Memory B cell (primary cell): ENCODE measurements at regions not wholly inside any gene's neighbourhood (a gene's known extent, or its start where the extent isn't known, plus 50 kb on each side); places are given as distances from the start of the nearest gene placed in this dataset.

Experiments used
- ATAC-seq: fragments of 150-1000 bp; cut with Tn5 transposase; 2 replicates; pipeline ENCODE4 v1.10.0; 2021; ENCODE audit warnings: low read depth, mild to moderate bottlenecking, moderate library complexity
- DNase-seq, 2 donors: peaks; one replicate each; pipeline ENCODE4 v3.0.0; 2022; ENCODE audit warnings: low spot score in 2 of 2
- H3K27ac Mint-ChIP-seq: one replicate; pipeline ENCODE4 v1.8.0; 2022; ENCODE audit warnings: mild to moderate bottlenecking, moderate library complexity, mixed read lengths
- H3K27me3 Mint-ChIP-seq: one replicate; pipeline ENCODE4 v1.8.0; 2022; ENCODE audit warnings: mixed read lengths
- H3K36me3 Mint-ChIP-seq: one replicate; pipeline ENCODE4 v1.8.0; 2022; ENCODE audit warnings: mild to moderate bottlenecking, mixed read lengths
- H3K4me1 Mint-ChIP-seq: one replicate; pipeline ENCODE4 v1.8.0; 2022; ENCODE audit warnings: mixed read lengths
- H3K4me3 Mint-ChIP-seq: one replicate; pipeline ENCODE4 v1.8.0; 2022; ENCODE audit warnings: mild to moderate bottlenecking, moderate library complexity, mixed read lengths
- H3K9me3 Mint-ChIP-seq: one replicate; pipeline ENCODE4 v1.8.0; 2022; ENCODE audit warnings: mixed read lengths

- Mint-ChIP-seq H3K36me3 (no peaks in the 10 kb centered on the region), H3K27me3 (no peaks in the 10 kb centered on the region), H3K9me3 (no peaks in the 10 kb centered on the region), H3K4me3 (no peak overlapping the region), H3K27ac (no peak overlapping the region), H3K4me1 (no peaks in the 10 kb centered on the region)
- no peak for ATAC-seq
- DNase-seq, result no peak
Observed at GRCh38 chr17:12409082-12409481, 256.6 kb upstream of the MYOCD start.

- Mint-ChIP-seq H3K27ac (no peak overlapping the region), H3K27me3 (no peaks in the 10 kb centered on the region), H3K4me1 (no peaks in the 10 kb centered on the region), H3K36me3 (no peaks in the 10 kb centered on the region), H3K9me3 (no peaks in the 10 kb centered on the region), H3K4me3 (no peak overlapping the region)
- DNase-seq, result no peak
- no peak for ATAC-seq
Observed at GRCh38 chr17:12410717-12411116, 255.0 kb upstream of the MYOCD start.

DNA sequence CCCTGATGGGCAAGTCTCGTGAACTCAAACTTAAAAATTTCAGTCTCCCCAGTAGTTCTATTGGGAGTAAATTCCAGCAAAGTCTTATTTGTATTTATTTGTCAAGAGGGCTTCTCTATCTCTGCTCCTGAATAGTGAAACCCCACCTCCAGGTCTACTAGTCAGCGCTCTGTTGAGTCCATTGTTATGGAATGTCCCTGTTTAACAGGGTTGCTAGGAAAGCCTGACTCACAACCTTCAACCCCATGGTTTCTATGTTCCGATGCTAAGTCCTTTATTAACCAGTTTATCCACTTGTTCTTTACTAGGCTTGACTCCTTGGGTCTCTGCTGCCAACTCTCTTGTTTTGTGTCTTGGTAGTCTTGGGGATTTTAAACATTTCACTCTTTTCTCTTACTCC lies 250.7 kb upstream of the MYOCD start:
- H3K27me3 Mint-ChIP-seq, result no peaks in the 10 kb centered on the region

GRCh38 chr17:12421077-12421476 lies 244.6 kb upstream of the MYOCD start:
- Mint-ChIP-seq H3K27ac (no peak overlapping the region), H3K36me3 (peaks cover 2% of the 10 kb centered on the region), H3K9me3 (peaks cover 8% of the 10 kb centered on the region), H3K4me1 (peaks cover 2% of the 10 kb centered on the region), H3K4me3 (no peak overlapping the region), H3K27me3 (no peaks in the 10 kb centered on the region)
- DNase-seq (no peak), ATAC-seq (no peak)

More for the DNA sequence above, 250.7 kb upstream of the MYOCD start:
- ATAC-seq (no peak), DNase-seq (no peak)
- no peaks in the 10 kb centered on the region for H3K4me1 Mint-ChIP-seq
- H3K36me3 Mint-ChIP-seq, result no peaks in the 10 kb centered on the region
- no peak overlapping the region for H3K27ac Mint-ChIP-seq
- peaks cover 3% of the 10 kb centered on the region for H3K9me3 Mint-ChIP-seq
- H3K4me3 Mint-ChIP-seq, result no peak overlapping the region

DNA sequence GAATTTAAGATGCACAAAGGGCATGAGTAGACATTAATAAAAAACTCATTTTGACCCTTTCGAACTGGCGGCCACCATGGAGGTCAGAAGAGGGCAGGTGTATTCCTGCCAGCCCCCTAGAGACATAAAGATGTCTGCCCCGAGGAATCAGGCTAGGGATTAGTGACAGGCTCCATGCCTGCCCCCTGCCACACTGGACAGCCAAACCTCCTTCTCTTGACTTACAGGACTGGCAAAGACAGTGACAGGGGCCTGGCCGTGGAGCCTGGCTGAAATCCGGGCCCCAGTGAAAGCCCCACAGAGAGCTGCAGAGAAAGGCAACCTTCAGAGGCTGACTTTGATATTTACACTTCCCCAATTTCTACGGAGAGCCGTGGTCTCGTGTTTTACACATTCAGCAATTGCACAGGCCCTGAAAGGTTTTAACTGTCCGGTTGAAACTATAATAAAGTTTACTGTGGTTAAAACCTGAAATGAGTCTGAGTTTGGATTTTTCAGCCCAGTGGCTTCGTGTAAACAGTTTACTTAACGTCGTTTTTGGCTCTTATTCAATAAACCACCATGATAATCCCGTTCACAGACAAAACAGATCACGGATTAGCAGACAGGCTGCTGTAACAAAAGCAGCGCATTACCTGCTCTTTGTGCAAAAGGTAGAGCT lies 243.9 kb upstream of the MYOCD start:
- H3K4me3 Mint-ChIP-seq, result peak overlapping the region; percentile 8
- H3K27me3 Mint-ChIP-seq, result no peaks in the 10 kb centered on the region
- peaks cover 2% of the 10 kb centered on the region for H3K4me1 Mint-ChIP-seq
- H3K9me3 Mint-ChIP-seq, result peaks cover 8% of the 10 kb centered on the region
- DNase-seq, result no peak
- H3K27ac Mint-ChIP-seq, result no peak overlapping the region
- peaks cover 2% of the 10 kb centered on the region for H3K36me3 Mint-ChIP-seq
- ATAC-seq, result peak; percentile 57

DNA sequence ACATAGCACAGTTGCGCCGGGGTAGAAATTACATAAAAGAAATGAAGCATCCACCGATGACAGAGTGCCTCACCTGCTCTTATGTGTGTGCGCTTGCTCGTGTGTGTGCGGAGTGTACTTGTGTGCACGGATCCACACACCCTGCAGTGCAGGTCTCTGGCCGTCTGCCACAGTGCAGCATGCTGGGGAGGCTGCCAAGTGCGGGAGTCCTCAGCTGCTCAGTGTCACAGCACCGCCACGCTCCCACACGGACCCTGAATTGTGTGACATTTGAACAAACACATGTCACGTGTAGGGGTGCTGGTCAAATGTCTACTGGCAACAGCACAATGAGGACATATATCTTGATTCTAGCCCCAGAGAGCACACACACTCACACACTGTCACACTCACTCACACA lies 243.0 kb upstream of the MYOCD start:
- Mint-ChIP-seq H3K27ac (no peak overlapping the region), H3K27me3 (no peaks in the 10 kb centered on the region), H3K4me3 (no peak overlapping the region), H3K9me3 (peaks cover 8% of the 10 kb centered on the region), H3K4me1 (peaks cover 2% of the 10 kb centered on the region), H3K36me3 (peaks cover 2% of the 10 kb centered on the region)
- ATAC-seq (no peak), DNase-seq (no peak)

DNA sequence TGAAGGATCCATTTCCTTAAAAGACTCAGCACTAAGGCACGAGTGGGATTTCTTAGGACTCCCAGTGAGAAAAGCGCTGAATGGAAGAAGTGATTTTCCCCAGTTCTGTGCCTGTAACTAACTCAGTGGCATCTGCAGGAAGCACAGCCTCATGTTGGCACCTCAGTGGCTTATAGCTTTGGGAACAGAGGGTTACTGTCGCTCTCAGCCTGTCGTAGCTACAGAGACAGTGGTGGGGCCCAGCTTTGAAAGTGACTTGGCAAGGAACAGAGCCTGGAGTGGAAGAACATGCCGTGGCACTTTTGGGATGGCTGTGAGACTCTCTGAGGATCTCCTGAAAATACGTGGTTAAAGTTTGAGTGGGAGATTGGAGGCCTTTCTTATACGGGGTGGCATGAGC lies 242.4 kb upstream of the MYOCD start:
- H3K9me3 Mint-ChIP-seq, result peaks cover 5% of the 10 kb centered on the region
- H3K27ac Mint-ChIP-seq, result no peak overlapping the region
- H3K4me3 Mint-ChIP-seq, result no peak overlapping the region
- no peak for ATAC-seq
- no peaks in the 10 kb centered on the region for H3K27me3 Mint-ChIP-seq
- DNase-seq, result no peak
- H3K4me1 Mint-ChIP-seq, result peaks cover 2% of the 10 kb centered on the region
- peaks cover 2% of the 10 kb centered on the region for H3K36me3 Mint-ChIP-seq

GRCh38 chr17:12429116-12429515 lies 236.6 kb upstream of the MYOCD start:
- Mint-ChIP-seq H3K9me3 (peaks cover 7% of the 10 kb centered on the region), H3K27ac (peak overlapping the region; percentile 78), H3K27me3 (no peaks in the 10 kb centered on the region)

DNA sequence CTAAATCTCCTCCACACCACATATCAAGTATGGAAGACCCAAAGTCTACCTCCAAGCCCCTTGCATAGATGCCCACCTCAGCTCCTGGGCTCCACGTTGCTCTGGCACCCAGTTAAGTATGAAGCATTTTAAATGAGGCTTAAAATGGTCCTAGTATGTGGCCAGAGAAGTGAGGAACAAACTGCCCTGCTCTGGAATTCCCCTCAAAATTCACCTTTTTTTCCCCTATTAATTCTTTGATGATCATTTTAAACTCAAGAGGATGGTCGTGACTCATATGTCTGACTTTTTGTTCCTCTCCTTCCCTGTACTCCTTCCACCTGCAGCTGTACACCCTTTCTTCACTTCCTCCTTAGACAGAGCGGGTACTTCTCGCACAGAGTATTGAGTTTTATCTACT lies 234.5 kb upstream of the MYOCD start:
- H3K4me3 Mint-ChIP-seq, result no peak overlapping the region
- no peaks in the 10 kb centered on the region for H3K27me3 Mint-ChIP-seq
- no peaks in the 10 kb centered on the region for H3K36me3 Mint-ChIP-seq
- peak overlapping the region; percentile 78 for H3K27ac Mint-ChIP-seq
- DNase-seq, result peak in 1 of 2 donors; percentile 9
- ATAC-seq, result peak; percentile 94
- H3K4me1 Mint-ChIP-seq, result peaks cover 30% of the 10 kb centered on the region
- peaks cover 4% of the 10 kb centered on the region for H3K9me3 Mint-ChIP-seq

More at GRCh38 chr17:12429116-12429515, 236.6 kb upstream of the MYOCD start:
- ATAC-seq (no peak), DNase-seq (no peak)
- Mint-ChIP-seq H3K4me3 (no peak overlapping the region), H3K4me1 (peaks cover 27% of the 10 kb centered on the region), H3K36me3 (no peaks in the 10 kb centered on the region)

DNA sequence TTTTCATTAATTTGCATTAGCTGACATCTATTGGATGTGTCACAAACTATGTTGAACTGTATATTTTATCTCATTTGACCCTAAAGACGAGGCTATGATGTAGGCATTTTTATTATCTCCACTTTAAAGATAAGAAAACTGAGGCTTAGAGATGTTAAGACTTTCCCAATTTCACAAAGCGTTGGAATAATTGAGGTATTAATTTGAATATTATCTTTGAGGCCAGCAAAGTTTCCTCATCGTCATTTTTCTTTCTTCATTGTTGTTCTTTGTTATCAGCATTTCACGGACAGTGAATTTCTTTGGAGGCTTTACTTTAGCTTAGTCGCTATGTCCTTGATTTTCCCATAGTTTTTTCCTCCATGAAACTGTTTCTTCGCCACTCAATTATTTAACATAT lies 227.5 kb upstream of the MYOCD start:
- no peak for ATAC-seq
- H3K9me3 Mint-ChIP-seq, result peaks cover 10% of the 10 kb centered on the region
- H3K27me3 Mint-ChIP-seq, result no peaks in the 10 kb centered on the region
- peaks cover 9% of the 10 kb centered on the region for H3K4me1 Mint-ChIP-seq
- H3K36me3 Mint-ChIP-seq, result no peaks in the 10 kb centered on the region
- H3K4me3 Mint-ChIP-seq, result no peak overlapping the region
- no peak overlapping the region for H3K27ac Mint-ChIP-seq
- no peak for DNase-seq

DNA sequence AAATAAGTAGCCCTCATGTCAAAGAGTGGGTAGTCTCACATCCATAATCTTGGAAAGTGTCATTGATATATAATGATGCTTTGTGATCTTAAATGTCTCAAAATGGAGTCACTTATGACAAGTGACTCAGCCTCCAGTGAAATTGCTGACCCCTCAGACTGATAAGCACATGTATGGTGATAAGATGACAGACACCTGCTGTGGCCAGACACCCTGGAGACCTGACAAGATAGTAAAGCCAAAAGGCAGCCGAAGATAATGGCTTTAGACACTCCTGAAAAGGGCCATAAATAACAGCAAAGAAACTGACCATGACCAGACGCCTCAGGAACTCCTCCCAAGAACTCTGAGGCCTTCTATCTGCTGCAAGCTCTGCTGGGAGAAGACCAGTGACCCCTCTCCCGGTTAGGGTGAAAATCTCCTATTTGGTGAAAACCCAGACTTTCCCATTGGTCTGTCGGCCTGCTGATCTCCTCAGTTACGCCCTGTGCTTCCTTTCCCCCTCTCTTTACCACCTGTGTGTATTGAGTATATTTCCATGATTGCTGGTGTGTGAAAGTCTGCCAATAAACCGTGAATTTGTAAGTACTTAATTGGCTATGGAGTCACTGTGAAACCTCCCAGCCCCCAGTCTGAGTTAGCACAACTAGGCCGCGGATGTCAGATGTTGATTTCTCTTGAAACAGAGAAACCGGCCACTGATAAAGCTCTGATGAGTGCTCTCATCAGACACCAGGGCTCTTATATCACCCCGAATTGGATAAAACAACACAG lies 226.7 kb upstream of the MYOCD start:
- Mint-ChIP-seq H3K36me3 (no peaks in the 10 kb centered on the region), H3K27ac (peak overlapping the region; percentile 32), H3K27me3 (no peaks in the 10 kb centered on the region), H3K4me1 (peaks cover 9% of the 10 kb centered on the region), H3K4me3 (peak overlapping the region; percentile 0), H3K9me3 (peaks cover 10% of the 10 kb centered on the region)
- no peak for DNase-seq
- ATAC-seq, result no peak

GRCh38 chr17:12445331-12445730 lies 220.4 kb upstream of the MYOCD start:
- H3K36me3 Mint-ChIP-seq, result no peaks in the 10 kb centered on the region
- no peak overlapping the region for H3K4me3 Mint-ChIP-seq
- H3K27ac Mint-ChIP-seq, result no peak overlapping the region
- H3K4me1 Mint-ChIP-seq, result no peaks in the 10 kb centered on the region
- DNase-seq (no peak), ATAC-seq (no peak)
- H3K9me3 Mint-ChIP-seq, result peaks cover 6% of the 10 kb centered on the region
- no peaks in the 10 kb centered on the region for H3K27me3 Mint-ChIP-seq

GRCh38 chr17:12457493-12457892 lies 208.2 kb upstream of the MYOCD start:
- ATAC-seq, result no peak
- Mint-ChIP-seq H3K9me3 (peaks cover 8% of the 10 kb centered on the region), H3K36me3 (peaks cover 3% of the 10 kb centered on the region), H3K4me1 (no peaks in the 10 kb centered on the region), H3K27me3 (peaks cover 2% of the 10 kb centered on the region), H3K4me3 (no peak overlapping the region), H3K27ac (no peak overlapping the region)
- no peak for DNase-seq

DNA sequence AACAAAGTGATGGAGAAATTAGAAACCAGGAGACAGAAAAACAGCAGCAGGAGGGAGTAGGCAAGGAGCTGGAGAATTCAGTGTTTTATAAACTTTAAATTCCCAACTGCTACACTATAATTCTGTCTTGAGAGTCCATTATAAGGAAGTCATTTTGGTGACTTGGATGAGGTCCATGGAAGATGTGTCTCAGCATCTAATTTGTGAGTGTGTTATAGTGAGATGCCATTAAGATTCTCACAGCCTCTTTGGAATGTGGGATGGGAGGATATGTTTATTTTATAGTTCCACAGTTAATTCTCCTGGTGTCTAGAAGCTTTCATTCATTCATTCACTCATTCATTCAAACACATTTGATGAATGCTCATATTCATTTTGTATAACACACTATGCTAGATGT lies 206.0 kb upstream of the MYOCD start:
- H3K4me3 Mint-ChIP-seq, result no peak overlapping the region
- H3K36me3 Mint-ChIP-seq, result peaks cover 3% of the 10 kb centered on the region
- H3K9me3 Mint-ChIP-seq, result peaks cover 9% of the 10 kb centered on the region
- peaks cover 2% of the 10 kb centered on the region for H3K4me1 Mint-ChIP-seq
- DNase-seq, result no peak
- no peak overlapping the region for H3K27ac Mint-ChIP-seq
- ATAC-seq, result no peak
- peaks cover 2% of the 10 kb centered on the region for H3K27me3 Mint-ChIP-seq

GRCh38 chr17:12463102-12463501 lies 202.6 kb upstream of the MYOCD start:
- peaks cover 2% of the 10 kb centered on the region for H3K9me3 Mint-ChIP-seq
- DNase-seq (no peak), ATAC-seq (no peak)
- H3K27me3 Mint-ChIP-seq, result no peaks in the 10 kb centered on the region
- no peak overlapping the region for H3K4me3 Mint-ChIP-seq
- no peaks in the 10 kb centered on the region for H3K36me3 Mint-ChIP-seq
- peaks cover 2% of the 10 kb centered on the region for H3K4me1 Mint-ChIP-seq
- no peak overlapping the region for H3K27ac Mint-ChIP-seq
